ENCODE measurements at regions not wholly inside any gene's neighbourhood (a gene's known extent, or its start where the extent isn't known, plus 50 kb on each side); places are given as distances from the start of the nearest gene placed in this dataset.

- H3K27ac ChIP-seq: no peak overlapping the region
- intact Hi-C loops (cut with DNase I): loop anchor here (10.0 kb wide), 1 partner anchor 479 kb away; no protein-coding TSS in a partner anchor
- DNase-seq: no peak
- no peaks in the 10 kb centered on the region for H3K27me3 ChIP-seq
- no peak overlapping the region for H3K9ac ChIP-seq (ENCODE audit: low read depth in 2 of 2, low read length in 2 of 2)
- no peaks in the 10 kb centered on the region for H3K9me3 ChIP-seq
- H3K4me3 ChIP-seq: no peak overlapping the region
- no peaks in the 10 kb centered on the region for H3K36me3 ChIP-seq
- no peak for TF ChIP-seq CTCF (IDR thresholded peaks at IDR 0.05)
- H3K4me1 ChIP-seq: no peaks in the 10 kb centered on the region
Observed at GRCh38 chr12:90024262-90024661, 315.6 kb upstream of the ATP2B1 start.

GRCh38 chr12:90023207-90023900, 314.7 kb upstream of the ATP2B1 start:
- DNase-seq: no peak
- TF ChIP-seq CTCF (IDR thresholded peaks at IDR 0.05): no peak
- no peaks in the 10 kb centered on the region for H3K27me3 ChIP-seq
- no peak overlapping the region for H3K4me3 ChIP-seq
- H3K9me3 ChIP-seq: no peaks in the 10 kb centered on the region
- no peak overlapping the region for H3K9ac ChIP-seq (ENCODE audit: low read depth in 2 of 2, low read length in 2 of 2)
- no peak overlapping the region for H3K27ac ChIP-seq
- no peaks in the 10 kb centered on the region for H3K36me3 ChIP-seq
- intact Hi-C loops (cut with DNase I): loop anchor here (10.0 kb wide), 1 partner anchor 479 kb away; no protein-coding TSS in a partner anchor
- no peaks in the 10 kb centered on the region for H3K4me1 ChIP-seq

DNA sequence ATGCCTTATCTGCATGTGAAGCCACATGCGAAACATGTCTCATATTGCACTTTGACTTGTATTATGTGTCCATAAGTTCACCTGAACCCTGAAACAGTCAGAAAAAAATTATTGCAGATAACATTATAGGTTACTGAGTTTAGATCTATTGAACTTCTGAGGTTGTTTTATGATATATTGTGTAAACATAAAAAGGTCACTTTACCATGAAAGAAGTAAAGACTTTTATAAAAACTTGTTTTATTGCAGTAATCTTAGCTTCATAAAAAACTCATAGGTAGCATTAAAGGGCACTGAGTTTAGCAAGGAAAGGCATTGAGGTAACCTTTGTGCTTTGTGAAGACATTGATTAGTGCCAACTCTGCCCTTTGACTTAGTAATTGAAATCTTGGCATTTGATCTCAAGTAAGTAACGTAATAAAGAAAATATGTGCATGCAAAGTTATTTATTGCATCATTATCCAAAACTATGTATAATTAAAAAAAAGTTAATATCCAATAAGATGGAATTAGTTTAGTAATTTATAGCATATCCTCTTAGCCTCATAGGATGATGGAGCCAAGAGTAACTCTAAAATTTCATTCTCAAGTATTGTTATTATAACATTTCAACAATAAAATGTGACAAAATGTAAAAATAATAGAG, 313.3 kb upstream of the ATP2B1 start:
- no peak overlapping the region for H3K4me3 ChIP-seq
- no peak overlapping the region for H3K27ac ChIP-seq
- no peaks in the 10 kb centered on the region for H3K27me3 ChIP-seq
- no peaks in the 10 kb centered on the region for H3K4me1 ChIP-seq
- no peak overlapping the region for H3K9ac ChIP-seq (ENCODE audit: low read depth in 2 of 2, low read length in 2 of 2)
- no peaks in the 10 kb centered on the region for H3K9me3 ChIP-seq
- H3K36me3 ChIP-seq: no peaks in the 10 kb centered on the region
- intact Hi-C loops (cut with DNase I): loop anchor here (10.0 kb wide), 1 partner anchor 477 kb away; no protein-coding TSS in a partner anchor
- TF ChIP-seq CTCF (IDR thresholded peaks at IDR 0.05): no peak
- DNase-seq: no peak

DNA sequence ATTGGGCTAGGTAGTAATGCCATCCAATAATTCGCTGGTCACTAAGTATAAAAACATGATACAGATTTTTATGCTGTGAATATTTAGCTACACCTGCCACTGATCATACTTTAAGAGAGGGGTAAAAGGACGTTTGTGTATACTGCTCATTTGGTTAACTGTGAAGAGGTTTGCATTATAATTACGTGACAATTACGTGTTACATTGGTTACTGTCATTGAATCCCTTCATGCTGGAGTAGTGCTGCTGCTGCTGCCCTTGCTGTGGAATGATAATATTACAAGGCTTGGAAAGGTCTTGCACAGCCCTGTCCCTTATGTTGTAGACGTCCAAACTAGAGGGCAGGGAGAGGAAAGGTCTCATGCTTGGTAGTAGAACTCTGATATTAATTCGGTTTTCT, 312.2 kb upstream of the ATP2B1 start:
- no peaks in the 10 kb centered on the region for H3K27me3 ChIP-seq
- DNase-seq: no peak
- no peak overlapping the region for H3K27ac ChIP-seq
- no peak overlapping the region for H3K9ac ChIP-seq (ENCODE audit: low read depth in 2 of 2, low read length in 2 of 2)
- H3K4me1 ChIP-seq: no peaks in the 10 kb centered on the region
- H3K4me3 ChIP-seq: no peak overlapping the region
- intact Hi-C loops (cut with DNase I): loop anchor here (10.0 kb wide), 1 partner anchor 476 kb away; no protein-coding TSS in a partner anchor
- H3K36me3 ChIP-seq: no peaks in the 10 kb centered on the region
- H3K9me3 ChIP-seq: no peaks in the 10 kb centered on the region
- TF ChIP-seq CTCF (IDR thresholded peaks at IDR 0.05): no peak

- Histone ChIP-seq H3K4me1 (no peaks in the 10 kb centered on the region), H3K4me3 (no peak overlapping the region), H3K27me3 (no peaks in the 10 kb centered on the region), H3K9ac (ENCODE audit: low read depth in 2 of 2, low read length in 2 of 2) (no peak overlapping the region), H3K27ac (no peak overlapping the region), H3K9me3 (no peaks in the 10 kb centered on the region), H3K36me3 (no peaks in the 10 kb centered on the region)
- DNase-seq: no peak
- intact Hi-C loops (cut with DNase I): loop anchor here (10.0 kb wide), 1 partner anchor 476 kb away; no protein-coding TSS in a partner anchor
- no peak for TF ChIP-seq CTCF (IDR thresholded peaks at IDR 0.05)
Observed at GRCh38 chr12:90020436-90020835, 311.8 kb upstream of the ATP2B1 start.

All from colonic mucosa (tissue), 4 donors.